ENCODE measurements at regions not wholly inside any gene's neighbourhood (a gene's known extent, or its start where the extent isn't known, plus 50 kb on each side); places are given as distances from the start of the nearest gene placed in this dataset.

GRCh38 chr12:78323226-78323625 lies 492.5 kb downstream of the NAV3 start:
- peaks cover 22% of the 10 kb centered on the region for H3K9me3 Mint-ChIP-seq
- H3K4me3 Mint-ChIP-seq: no peak overlapping the region
- peaks cover 2% of the 10 kb centered on the region for H3K36me3 Mint-ChIP-seq
- peaks cover 7% of the 10 kb centered on the region for H3K4me1 Mint-ChIP-seq
- TF ChIP-seq, protein P1, sequence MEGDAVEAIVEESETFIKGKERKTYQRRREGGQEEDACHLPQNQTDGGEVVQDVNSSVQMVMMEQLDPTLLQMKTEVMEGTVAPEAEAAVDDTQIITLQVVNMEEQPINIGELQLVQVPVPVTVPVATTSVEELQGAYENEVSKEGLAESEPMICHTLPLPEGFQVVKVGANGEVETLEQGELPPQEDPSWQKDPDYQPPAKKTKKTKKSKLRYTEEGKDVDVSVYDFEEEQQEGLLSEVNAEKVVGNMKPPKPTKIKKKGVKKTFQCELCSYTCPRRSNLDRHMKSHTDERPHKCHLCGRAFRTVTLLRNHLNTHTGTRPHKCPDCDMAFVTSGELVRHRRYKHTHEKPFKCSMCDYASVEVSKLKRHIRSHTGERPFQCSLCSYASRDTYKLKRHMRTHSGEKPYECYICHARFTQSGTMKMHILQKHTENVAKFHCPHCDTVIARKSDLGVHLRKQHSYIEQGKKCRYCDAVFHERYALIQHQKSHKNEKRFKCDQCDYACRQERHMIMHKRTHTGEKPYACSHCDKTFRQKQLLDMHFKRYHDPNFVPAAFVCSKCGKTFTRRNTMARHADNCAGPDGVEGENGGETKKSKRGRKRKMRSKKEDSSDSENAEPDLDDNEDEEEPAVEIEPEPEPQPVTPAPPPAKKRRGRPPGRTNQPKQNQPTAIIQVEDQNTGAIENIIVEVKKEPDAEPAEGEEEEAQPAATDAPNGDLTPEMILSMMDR (IDR thresholded peaks at IDR 0.05; ENCODE audit: unreplicated experiment): no peak
- no peaks in the 10 kb centered on the region for H3K27me3 Mint-ChIP-seq (ENCODE audit: low read depth)
- no peak overlapping the region for H3K27ac Mint-ChIP-seq
- no peak for DNase-seq (ENCODE audit: low spot score in 2 of 2, unreplicated experiment in 2 of 2)

DNA sequence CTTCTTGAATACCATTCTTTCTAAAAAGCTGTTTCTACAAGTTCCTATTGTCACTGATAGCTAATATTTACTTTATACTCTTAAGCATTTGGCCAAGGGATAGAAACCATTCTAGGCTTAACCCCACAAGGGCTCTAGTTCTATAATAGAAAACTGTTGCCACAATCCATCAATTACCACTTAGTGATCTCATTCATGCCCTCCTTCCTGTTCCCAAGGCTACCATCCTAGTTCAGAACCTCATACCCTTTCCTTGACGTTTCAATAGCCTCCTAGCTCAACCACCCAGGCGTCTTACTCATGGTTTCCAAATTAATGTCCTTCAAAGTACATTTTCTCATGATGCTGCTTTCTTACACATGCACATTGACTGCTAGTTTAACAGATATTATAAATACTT lies 493.5 kb downstream of the NAV3 start:
- DNase-seq (ENCODE audit: low spot score in 2 of 2, unreplicated experiment in 2 of 2): no peak
- H3K9me3 Mint-ChIP-seq: peaks cover 13% of the 10 kb centered on the region
- peaks cover 2% of the 10 kb centered on the region for H3K36me3 Mint-ChIP-seq
- H3K4me1 Mint-ChIP-seq: peaks cover 7% of the 10 kb centered on the region
- no peaks in the 10 kb centered on the region for H3K27me3 Mint-ChIP-seq (ENCODE audit: low read depth)
- no peak overlapping the region for H3K4me3 Mint-ChIP-seq
- no peak overlapping the region for H3K27ac Mint-ChIP-seq
- TF ChIP-seq, protein P1 (IDR thresholded peaks at IDR 0.05; ENCODE audit: unreplicated experiment): no peak

DNA sequence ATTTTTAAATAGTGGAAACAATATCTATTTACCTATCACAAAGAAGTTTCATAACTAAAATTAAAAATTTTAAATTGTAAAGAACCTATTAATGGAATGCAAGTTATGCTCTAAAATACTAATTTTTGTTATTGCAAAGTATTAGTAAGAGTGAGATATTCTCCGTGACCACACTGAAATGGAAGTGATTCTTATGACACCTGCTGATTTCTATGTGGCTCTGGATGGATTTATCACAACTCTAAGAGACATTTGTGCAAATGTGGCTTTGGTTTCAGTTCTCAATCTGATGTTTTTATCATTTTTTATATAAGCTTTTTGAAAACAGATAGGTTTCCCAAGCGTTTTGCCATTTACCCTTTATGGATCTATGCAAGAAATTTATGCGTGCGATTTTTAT lies 497.8 kb downstream of the NAV3 start:
- Mint-ChIP-seq H3K27ac (no peak overlapping the region), H3K4me3 (no peak overlapping the region), H3K9me3 (no peaks in the 10 kb centered on the region), H3K4me1 (peaks cover 7% of the 10 kb centered on the region), H3K27me3 (ENCODE audit: low read depth) (no peaks in the 10 kb centered on the region), H3K36me3 (no peaks in the 10 kb centered on the region)
- DNase-seq (ENCODE audit: low spot score in 2 of 2, unreplicated experiment in 2 of 2): no peak
- TF ChIP-seq, protein P1 (IDR thresholded peaks at IDR 0.05; ENCODE audit: unreplicated experiment): no peak

DNA sequence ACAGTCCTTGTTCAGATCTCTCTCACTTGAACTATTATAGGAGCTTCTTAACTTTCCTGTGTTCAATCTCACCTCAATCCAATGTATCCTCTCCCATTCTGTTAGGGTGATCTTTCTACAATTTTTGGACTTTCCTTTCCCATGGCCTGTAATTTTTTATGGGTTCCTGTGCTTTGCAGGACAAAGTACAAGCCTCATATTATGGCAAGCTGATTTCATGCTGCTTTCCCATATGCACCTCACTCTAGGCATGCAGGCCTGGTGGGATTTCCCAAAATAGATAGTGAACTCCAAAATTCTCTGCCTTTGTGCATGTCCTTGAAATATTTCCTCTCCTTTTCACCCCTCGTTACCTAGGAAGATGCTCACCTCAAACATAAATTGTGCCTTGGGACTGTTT lies 499.4 kb downstream of the NAV3 start:
- Mint-ChIP-seq H3K36me3 (no peaks in the 10 kb centered on the region), H3K4me1 (peaks cover 7% of the 10 kb centered on the region), H3K27me3 (ENCODE audit: low read depth) (no peaks in the 10 kb centered on the region), H3K4me3 (no peak overlapping the region), H3K27ac (no peak overlapping the region), H3K9me3 (no peaks in the 10 kb centered on the region)
- TF ChIP-seq, protein P1 (IDR thresholded peaks at IDR 0.05; ENCODE audit: unreplicated experiment): no peak
- DNase-seq (ENCODE audit: low spot score in 2 of 2, unreplicated experiment in 2 of 2): no peak

DNA sequence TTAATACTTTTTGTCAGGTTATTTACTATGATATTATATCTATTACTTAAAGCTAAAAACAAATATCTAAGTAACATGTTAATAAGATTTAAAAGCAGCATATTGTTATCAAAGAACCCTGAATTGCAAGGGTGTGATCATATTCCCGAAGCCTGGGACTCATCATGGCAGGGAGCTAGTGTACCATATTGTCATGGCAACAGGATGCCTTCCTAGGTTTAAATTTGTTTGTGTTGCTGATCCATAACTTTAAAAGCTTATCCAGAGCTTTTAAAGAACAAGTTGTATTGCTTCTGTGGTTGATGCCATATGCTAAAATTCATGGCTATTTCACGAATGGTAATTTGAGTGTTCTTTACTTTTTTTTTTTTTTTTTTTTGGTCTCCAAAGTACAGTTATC lies 500.5 kb downstream of the NAV3 start:
- H3K36me3 Mint-ChIP-seq: no peaks in the 10 kb centered on the region
- TF ChIP-seq, protein P1 (IDR thresholded peaks at IDR 0.05; ENCODE audit: unreplicated experiment): no peak
- no peaks in the 10 kb centered on the region for H3K27me3 Mint-ChIP-seq (ENCODE audit: low read depth)
- no peak overlapping the region for H3K4me3 Mint-ChIP-seq
- no peaks in the 10 kb centered on the region for H3K9me3 Mint-ChIP-seq
- H3K4me1 Mint-ChIP-seq: peaks cover 7% of the 10 kb centered on the region
- DNase-seq (ENCODE audit: low spot score in 2 of 2, unreplicated experiment in 2 of 2): no peak
- H3K27ac Mint-ChIP-seq: no peak overlapping the region

GRCh38 chr12:78331753-78332152 lies 501.1 kb downstream of the NAV3 start:
- Mint-ChIP-seq H3K27me3 (ENCODE audit: low read depth) (no peaks in the 10 kb centered on the region), H3K36me3 (no peaks in the 10 kb centered on the region), H3K27ac (no peak overlapping the region), H3K9me3 (peaks cover under 1% of the 10 kb centered on the region), H3K4me1 (peaks cover 7% of the 10 kb centered on the region), H3K4me3 (no peak overlapping the region)
- no peak for DNase-seq (ENCODE audit: low spot score in 2 of 2, unreplicated experiment in 2 of 2)
- TF ChIP-seq, protein P1 (IDR thresholded peaks at IDR 0.05; ENCODE audit: unreplicated experiment): no peak
